Activated T-cell treated with anti-CD3 and anti-CD28 coated beads for 24 hours (primary cell): ENCODE measurements at regions not wholly inside any gene's neighbourhood (a gene's known extent, or its start where the extent isn't known, plus 50 kb on each side); places are given as distances from the start of the nearest gene placed in this dataset.
"Not testable (repeated sequence)": the region's sequence is repeated elsewhere in the genome, so short reads cannot be mapped to it uniquely, and the experiment has no call there.

Source experiments
- DNase-seq: peaks from one replicate; pipeline ENCODE4 v3.0.0-alpha.2; 2020; ENCODE audit warnings: low read depth

DNA sequence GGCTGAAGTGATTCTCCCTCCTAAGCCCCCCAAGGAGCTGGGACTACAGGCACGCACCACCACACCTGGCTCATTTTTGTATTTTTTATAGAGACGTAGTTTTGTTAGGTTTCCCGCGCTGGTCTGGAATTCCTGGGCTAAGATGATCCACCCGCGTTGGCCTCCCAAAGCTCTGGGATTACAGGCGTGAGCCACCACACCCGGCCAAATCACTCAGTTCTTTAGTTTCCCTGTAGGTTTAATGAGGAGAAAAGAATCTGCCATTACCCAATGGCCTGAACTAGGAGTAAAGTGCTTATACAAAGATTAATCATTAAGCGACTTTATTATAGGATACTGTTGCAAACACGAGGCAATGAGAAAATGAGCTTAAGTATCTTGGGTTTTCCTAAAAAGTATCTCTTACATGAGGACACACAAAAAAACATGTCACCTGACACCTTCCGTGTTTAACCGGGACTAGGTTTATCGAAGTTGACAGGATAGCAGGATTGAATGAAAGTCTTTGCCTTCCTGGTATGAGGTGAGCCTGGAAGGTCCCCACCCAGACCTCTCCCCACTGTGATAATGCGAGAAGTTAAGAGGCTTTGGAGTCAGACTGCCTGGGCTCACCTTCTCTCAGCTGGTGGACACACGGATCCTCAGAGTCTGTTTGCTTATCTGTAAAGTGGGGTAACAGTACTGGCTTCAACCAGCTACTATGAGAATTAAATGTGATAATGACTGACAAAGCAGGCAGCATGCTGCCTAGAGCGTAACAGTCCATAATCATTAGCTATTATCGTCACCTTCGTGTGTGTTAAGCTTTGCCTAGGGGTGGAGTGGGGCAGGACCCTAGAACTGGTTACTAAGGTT, 133.5 kb upstream of the KRAS start:
- DNase-seq, result no peak

DNA sequence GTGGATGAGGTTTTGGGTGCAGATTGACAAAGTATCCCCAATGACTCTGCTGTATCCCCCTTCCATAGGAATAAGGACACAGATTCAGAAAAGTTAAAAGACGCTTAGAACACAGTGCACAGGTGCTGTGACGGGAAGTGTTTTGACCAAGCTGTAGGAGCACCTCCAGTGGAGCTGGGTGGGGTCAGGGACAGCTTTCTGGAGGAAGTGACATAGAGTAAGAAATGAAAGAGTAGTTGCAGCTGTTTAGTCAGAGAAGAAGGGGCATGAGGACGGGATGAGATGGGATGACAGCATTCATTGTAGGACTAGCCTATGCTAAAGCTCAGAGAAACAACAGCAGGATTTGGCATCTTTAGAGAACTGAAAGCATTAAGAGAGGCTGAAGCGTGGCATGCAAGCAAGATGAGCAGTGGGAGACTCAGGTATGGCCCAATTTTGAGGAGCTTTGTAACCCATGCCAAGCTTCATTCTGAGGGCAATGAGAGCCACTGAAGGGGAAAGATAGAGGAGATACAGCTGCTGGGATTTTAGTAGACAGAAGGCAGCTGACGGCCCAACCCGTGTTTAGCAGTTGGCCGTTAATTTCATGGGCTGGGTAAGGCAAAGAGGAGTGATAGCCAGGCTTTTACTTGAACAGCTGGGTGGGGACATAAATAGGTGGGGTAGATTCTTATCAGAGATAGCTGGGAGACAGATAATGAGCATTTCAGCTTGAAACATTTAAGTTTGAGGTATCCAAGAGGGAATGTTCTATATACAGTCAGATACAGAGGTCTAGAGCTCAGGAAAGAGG, 131.8 kb upstream of the KRAS start:
- no peak for DNase-seq

DNA sequence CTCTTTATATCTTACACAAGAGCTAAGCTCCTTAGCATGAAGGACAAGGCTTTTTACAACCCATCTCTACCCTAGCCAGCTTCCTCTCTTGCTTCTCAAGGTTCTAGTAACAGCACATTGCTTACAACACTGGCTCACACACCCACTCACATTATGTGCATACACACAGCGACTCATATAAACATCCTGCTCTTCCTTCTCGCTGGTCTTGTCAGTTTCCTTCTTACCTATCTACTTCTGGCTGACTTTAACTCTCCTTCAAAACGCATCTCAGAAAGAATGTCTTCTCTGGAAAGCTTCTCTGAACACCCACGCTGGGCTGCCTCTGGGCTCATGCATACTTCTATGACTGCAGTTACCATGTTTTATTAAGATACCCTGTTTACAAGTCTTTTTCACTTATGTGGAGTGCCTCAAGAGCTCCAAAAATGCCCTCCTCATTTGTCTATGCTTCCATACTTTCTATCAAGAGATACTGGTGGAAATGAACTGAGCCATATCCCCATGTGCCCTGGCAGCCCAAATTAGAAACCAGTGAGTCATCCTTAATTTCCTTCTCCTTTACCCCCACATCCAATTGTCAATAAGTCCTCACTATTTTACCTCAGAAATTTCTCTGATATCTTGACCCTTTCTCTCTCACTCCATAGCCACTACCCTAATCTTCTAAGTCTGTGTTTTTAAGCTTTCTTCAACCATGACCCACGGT, 126.9 kb upstream of the KRAS start:
- no peak for DNase-seq

DNA sequence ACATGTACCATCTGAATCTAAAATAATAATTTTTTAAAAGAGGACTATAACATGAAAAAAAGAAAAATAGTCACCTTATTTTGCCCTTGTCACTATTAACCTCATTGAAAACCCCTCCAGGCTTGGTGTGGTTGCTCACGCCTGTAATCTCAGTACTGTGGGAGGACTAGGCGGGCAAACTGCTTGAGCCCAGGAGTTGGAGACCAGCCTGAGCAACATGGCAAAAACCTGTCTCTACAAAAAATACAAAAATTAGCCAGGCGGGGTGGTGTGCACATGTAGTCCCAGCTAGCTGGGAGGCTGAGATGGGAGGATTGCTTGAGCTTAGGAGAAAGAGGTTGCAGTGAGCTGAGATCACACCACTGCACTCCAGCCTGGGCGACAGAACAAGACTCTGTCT, 126.3 kb upstream of the KRAS start:
- no peak for DNase-seq

DNA sequence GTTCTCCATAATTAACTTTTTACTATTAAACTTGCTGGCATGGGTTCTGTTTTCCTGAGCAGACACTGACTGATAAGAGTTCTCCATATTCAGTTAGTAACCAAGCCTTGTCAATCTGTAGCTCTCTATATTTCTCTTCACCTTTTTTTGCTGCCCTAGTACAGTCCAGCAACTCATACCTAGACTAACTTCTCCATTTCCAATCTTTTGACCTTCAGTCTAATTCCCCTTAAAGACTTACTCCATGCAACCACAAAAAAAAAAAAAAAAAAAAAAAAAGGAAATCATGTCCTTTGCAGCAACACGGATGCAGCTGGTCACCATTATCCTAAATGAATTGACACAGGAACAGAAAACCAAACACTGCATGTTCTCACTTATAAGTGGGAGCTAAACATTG, 125.7 kb upstream of the KRAS start:
- no peak for DNase-seq

DNA sequence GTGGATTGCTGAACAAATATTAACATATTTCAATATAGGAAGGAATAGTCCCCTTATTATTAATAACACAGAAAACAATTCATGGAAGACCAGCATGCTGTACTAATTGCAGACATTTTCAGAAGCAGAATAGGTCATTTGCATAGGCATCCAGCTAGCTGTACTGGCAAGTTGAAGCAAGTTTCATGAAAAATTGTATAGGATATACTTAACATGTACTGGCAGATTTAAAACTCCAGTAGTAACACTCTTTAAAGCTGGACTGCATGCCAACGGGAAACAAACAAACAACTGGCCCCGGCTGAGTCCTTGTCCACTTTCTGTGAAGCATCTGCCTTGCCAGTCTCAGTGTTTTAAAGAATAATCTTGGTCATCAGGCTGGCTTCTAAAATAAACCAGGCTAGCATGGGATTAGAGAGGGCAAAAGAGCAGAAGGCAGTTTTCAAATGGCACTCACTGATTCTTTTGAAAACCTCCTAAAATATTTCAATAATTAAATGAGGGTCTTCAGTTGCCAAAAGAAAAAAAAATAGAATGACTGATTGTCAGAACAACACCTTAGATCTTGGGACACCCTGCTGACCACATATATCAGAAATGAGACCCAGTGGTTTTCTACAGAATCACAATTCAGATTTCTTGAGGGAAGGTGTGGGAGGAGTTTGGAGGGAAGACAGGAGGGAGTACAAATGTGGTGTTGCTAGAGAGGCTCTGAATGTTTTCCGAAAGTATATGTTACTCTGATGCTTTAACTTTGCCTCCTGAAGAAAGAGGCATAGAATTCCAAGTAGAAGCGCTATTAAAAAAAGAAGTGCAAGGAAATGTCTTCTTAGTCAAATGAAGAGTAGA, 122.5 kb upstream of the KRAS start:
- DNase-seq, result no peak

DNA sequence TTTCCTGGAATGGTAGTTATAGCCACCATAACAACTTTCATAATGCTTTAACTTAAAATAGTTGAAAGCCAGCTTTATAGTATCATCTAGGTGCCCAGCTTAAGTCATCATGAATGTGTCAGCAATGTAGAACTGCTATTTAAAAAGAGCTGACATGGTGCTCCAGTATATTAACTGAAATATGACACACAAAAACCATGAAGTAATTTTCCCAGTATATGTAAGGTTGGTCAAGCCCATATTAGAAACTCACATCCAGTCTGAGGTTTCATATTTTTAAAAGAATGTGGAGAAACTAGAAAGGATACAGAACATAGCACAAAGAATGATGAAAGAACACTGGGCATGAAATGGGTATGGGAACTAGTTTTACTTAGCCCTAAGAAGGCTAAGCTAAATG, 121.3 kb upstream of the KRAS start:
- no peak for DNase-seq

DNA sequence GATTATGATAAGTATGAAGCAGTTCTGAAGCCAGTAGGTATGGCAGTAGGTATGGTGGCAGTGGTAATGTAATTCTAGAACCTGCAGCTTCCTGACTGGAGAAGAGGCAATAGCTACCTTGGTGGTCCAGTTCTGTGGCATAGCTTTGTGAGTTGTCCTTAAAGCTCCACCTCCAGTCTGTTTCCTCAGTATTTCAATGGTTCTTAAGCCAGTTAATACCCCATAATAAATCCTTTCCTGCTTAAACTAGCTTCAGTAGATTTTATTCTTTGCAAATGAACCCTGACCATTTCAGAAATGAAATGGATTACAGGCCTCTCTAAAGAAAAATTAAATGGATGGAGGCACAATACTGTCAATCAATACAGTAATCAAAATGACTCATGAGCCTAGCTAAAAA, 117.8 kb upstream of the KRAS start:
- DNase-seq, result no peak

DNA sequence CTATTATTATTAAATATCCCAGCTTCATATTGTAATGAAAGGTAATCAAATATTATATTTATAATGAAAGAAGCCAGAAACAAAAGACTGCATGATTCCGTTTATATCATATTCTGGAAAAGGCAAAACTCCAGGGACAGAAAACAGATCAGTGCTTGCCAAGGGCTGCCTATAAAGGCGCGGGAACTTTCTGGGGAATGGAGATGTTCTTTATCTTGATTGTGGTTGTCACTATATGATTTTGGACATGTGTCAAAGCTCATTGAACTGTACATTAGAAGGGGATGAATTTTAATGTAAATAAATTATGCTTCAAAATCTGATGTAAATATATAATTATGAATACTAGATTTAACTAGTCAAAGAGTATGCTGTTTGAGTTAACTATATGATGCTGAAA, 115.4 kb upstream of the KRAS start:
- DNase-seq, result no peak

DNA sequence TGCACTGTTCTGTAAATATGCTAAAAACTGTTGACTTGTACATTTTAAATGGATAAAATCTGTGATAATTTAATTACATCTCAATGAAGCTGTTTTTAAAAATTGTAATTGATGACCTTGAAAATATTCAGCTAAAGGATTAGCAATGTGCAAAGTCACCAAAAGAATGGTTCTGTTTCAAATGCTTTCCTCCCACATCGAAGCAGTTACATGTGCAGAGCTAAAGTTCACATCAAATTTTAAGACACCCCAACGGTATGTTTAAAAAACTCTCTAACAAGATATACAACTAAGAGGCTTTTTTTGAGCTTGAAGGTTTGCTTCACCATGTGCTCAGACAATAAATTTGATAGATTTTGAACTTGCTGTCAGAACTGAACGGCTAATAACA, 114.6 kb upstream of the KRAS start:
- DNase-seq, result no peak

DNA sequence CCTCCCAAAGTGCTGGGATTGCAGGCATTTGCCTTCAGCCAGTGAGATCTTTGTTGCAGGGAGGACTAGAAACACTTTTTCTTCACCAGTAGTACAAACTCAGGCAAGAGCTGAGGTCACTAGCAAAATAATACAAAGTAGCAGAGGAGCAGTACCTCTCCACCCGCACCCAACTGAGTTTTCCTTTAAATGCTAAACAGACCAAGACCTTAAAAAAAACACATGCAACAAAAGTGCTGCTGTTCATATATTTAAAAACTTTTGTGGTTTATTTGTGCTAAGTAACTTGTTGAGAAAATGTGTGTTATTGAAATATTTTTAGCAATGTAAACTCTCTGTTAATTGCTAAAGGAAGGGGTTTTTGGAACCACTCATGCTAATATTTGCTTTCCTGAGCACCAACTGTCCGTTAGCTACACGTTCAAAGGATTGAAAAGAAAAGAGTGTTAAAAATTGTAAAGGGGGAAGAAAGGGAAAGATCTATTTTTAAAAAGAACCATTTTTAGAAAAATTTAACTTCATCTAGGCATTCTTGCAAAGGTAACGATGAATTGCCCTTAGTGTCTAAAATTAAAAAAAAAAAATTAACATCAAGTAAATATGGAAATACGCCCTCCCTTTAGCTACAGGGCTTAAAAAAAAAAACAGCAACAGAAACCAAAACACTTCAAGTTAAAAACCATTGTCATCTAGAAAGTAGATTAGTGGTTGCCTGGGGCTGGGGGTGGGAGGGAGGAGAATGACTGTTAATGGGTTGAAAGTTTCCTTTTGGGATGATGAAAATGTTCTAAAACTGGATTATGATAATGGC, 114.0 kb upstream of the KRAS start:
- no peak for DNase-seq

DNA sequence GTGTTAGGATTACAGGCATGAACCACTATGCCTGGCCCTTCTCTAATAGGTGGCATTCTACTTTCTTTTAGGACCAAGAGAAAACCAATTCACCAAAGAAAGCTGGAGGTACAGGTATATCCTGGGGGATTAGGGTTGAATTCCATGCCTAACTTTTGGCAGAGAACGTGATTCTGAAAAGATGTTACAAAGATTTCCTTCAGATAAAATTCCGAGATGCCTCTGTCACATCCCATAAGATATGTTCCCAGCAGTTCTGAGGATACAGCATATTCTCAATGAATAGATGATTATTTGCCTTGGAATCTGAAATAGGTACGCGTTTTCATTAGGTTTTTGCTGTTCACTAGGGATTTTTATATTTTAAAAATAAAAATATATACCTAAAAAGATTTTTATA, 111.9 kb upstream of the KRAS start:
- DNase-seq, result no peak

DNA sequence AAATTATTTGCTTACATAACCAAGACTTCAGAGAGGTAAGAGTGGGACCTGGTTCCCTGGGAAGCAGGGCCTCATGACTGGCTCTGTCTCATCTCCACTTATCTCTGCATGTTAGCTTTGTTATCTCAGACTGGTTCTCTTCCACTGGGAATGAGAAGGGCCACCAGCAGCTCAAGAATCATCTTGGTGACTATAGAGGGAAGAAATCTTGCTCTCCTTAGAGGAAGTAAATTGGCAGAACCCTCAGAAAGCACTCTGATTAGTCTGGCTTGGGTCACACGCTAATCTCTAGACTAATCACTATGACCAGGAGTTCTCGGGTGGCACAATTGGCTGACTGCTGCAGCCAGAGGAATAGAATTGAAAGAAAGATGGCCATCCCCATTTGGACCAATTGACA, 110.8 kb upstream of the KRAS start:
- DNase-seq, result no peak

DNA sequence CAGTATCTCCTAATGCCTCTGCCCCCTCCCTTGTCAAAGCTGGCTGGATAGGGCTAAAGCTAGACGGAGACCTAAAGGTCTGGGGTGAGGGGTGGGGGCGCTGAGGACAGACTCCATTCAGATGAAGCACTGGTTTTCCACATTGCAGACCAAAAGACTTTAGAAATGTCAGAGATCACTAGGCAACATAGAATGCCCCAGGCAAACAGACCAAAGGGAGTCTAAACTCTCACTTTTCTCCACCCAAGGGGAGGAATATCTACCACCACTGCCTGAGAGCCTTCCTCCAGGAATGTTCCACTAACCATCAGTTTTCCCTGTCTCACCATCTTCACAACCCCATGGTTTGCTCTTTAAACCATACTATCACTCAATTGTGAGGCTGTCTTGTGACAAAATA, 106.9 kb upstream of the KRAS start:
- no peak for DNase-seq

DNA sequence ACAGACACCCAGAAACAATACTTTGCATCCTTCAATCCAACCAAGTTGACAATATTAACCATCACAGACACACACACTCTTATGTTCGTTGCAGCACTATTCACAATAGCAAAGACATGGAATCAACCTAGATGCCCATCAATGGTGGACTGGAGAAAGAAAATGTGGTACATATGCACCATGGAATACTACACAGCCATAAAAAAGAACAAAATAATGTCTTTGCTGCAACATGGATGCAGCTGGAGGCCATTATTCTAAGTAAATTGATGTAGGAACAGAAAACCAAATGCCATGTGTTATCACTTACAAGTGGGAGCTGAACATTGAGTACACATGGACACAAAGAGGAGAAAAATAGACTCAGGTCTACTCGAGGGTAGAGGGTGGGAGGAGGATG, 102.2 kb upstream of the KRAS start:
- DNase-seq, result not testable (repeated sequence)

DNA sequence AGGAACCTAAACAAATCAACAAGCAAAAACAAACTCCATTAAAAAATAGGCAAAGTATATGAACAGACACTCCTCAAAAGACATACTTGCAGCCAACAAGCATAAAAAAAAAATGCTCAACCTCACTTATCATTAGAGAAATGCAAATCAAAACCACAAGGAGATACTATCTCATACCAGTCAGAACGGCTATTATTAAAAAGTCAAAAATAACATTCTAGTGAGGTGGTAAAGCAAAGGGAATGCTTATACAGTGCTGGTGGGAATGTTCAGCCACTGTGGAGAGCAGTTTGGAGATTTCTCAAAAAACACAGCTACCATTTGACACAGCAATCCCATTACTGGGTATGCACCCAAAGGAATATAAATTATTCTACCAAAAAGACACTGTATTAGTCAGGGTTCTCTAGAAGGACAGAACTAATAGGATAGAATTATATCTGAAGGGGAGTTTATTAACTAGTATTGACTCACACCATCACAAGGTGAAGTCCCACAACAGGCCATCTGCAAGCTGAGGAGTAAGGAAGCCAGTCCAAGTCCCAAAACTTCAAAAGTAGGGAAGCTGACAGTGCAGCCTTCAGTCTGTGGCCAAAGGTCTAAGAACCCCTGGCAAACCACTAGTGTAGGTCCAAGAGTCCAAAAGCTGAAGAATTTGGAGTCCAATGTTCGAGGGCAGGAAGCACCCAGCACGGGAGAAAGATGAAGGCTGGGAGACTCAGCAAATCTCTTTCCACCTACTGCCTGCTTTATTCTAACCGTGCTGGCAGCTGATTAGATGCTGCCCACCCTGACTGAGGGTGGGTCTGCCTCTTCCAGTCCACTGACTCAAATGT, 101.6 kb upstream of the KRAS start:
- no peak for DNase-seq

DNA sequence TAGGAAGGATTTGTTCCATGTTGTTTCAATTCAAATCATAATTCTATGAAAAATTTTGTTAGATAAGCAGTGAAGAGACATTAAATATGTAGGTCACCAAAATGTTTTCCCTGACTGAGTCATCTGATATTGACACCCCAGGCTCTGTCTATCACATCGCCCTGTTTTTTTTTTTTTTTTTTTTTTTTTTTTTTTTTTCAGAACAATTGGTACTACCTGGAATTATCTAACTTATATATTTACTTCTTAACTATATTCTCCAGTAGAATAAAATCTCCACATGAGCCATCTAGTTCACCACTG, 97.8 kb upstream of the KRAS start:
- DNase-seq, result no peak

DNA sequence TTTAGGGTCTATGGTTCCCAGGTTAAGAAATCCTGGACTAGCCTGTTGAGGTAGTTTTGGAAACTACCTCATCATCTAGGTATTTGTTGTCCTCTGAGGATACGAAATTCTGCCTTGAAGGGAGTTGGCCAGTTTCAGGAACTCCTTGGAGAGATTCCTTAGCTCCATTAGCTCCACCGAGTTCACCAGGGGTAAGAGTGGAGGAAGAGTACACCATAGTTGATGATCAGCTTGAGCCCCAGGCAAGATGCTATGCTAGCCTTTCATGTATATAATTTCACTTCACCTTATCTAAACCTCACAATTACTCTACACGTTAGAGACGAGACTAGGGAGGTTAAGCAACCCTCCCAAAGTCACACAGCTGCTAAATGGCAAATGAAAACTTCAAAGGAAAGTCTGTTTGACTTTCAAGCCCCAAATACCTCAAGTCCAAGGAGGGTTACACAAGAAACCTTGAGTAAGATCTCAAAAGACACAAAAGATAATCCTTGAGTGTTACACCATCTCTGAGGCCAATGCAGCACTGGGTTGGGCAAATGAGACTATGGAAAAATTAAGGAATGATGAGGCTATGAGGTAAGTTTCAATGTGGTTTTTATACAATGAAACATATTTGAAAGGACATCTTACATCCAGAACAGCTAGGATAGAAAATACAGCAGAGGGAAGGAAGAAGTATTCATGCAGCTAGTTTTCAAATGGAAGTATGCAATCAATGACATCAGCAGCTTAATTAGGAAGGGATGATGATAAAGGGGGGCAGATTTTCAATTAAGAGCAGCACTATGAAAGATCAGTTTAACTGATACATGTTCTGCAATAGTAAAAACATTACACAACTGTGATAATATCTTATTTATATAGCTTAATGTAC, 97.2 kb upstream of the KRAS start:
- no peak for DNase-seq

DNA sequence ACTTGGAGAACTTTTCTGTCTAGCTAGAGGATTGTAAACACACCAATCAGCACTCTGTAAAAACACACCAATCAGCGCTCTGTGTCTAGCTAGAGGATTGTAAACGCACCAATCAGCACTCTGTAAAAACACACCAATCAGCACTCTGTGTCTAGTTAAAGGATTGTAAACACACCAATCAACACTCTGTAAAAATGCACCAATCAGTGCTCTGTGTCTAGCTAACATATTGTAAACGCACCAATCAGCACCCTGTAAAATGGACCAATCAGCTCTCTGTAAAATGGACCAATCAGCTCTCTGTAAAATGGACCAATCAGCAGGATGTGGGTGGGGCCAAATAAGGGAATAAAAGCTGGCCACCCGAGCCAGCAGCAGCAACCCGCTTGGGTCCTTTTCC, 91.1 kb upstream of the KRAS start:
- DNase-seq, result not testable (repeated sequence)
